Liver (tissue), 8 donors: ENCODE measurements at regions not wholly inside any gene's neighbourhood (a gene's known extent, or its start where the extent isn't known, plus 50 kb on each side); places are given as distances from the start of the nearest gene placed in this dataset.

Source experiments
- DNase-seq: peaks from one replicate; pipeline ENCODE4 v3.0.0-alpha.2; 2017; ENCODE audit warnings: low spot score
- H3K27ac ChIP-seq, 2 donors: one replicate each; pipeline ENCODE4 v1.7.0; 2013; ENCODE audit warnings: inconsistent platforms in 2 of 2, low read length in 2 of 2, control low read depth in 1 of 2, low read depth in 1 of 2, mild to moderate bottlenecking in 1 of 2
- H3K27me3 ChIP-seq, 4 donors: one replicate each; pipeline versions ENCODE4 v1.6.1 to v1.7.0; 2013; ENCODE audit warnings: low read length in 3 of 4, inconsistent platforms in 1 of 4, mild to moderate bottlenecking in 1 of 4, moderate library complexity in 1 of 4; ENCODE audit not compliant: control insufficient read depth in 4 of 4, insufficient read depth in 4 of 4
- H3K36me3 ChIP-seq, 4 donors: one replicate each; pipeline versions ENCODE4 v1.6.1 to v1.7.0; 2013; ENCODE audit warnings: low read length in 3 of 4, mild to moderate bottlenecking in 3 of 4, low read depth in 1 of 4, moderate library complexity in 1 of 4; ENCODE audit not compliant: control insufficient read depth in 4 of 4, insufficient read depth in 3 of 4
- H3K4me1 ChIP-seq, 4 donors: one replicate each; pipeline versions ENCODE4 v1.6.1 to v1.7.0; 2013; ENCODE audit warnings: low read length in 3 of 4, mild to moderate bottlenecking in 3 of 4, moderate library complexity in 1 of 4; ENCODE audit not compliant: control insufficient read depth in 4 of 4, insufficient read depth in 4 of 4
- H3K4me3 ChIP-seq, 3 donors: one replicate each; pipeline versions ENCODE4 v1.6.1 to v1.7.0; 2013; ENCODE audit warnings: low read length in 3 of 3, control low read depth in 1 of 3, low read depth in 1 of 3, mild to moderate bottlenecking in 1 of 3
- H3K9ac ChIP-seq, 2 donors: one replicate each; pipeline ENCODE4 v1.7.0; 2013; ENCODE audit warnings: low read length in 2 of 2, mild to moderate bottlenecking in 2 of 2, moderate library complexity in 2 of 2, control low read depth in 1 of 2, low read depth in 1 of 2
- H3K9me3 ChIP-seq, 4 donors: one replicate each; pipeline versions ENCODE4 v1.6.1 to v1.7.0; 2013; ENCODE audit warnings: low read length in 3 of 4; ENCODE audit not compliant: control insufficient read depth in 4 of 4
- CTCF ChIP-seq: fragments of 150-350 bp; IDR thresholded peaks from 2 replicates; pipeline ENCODE4 v1.5.1; 2017; ENCODE audit warnings: improper control_type of control experiment, low read depth, low read length; ENCODE audit not compliant: missing input control
- EGR1 ChIP-seq, 2 donors: IDR thresholded peaks; 2 replicates each; pipeline ENCODE4 v1.6.1; 2016 to 2018; ENCODE audit warnings: antibody characterized with exemption in 2 of 2, low read depth in 2 of 2
- FOXA1 ChIP-seq: IDR thresholded peaks from 2 replicates; pipeline ENCODE4 v1.6.1; 2016; ENCODE audit warnings: antibody characterized with exemption
- FOXA2 ChIP-seq: IDR thresholded peaks from 2 replicates; pipeline ENCODE4 v1.6.1; 2016; ENCODE audit warnings: antibody characterized with exemption
- GABPA ChIP-seq, 2 donors: IDR thresholded peaks in 1 of 2; conservative IDR thresholded peaks in 1 of 2; 2 replicates each; pipeline ENCODE4 v1.6.1; 2016; ENCODE audit warnings: antibody characterized with exemption in 2 of 2, mild to moderate bottlenecking in 1 of 2, moderate library complexity in 1 of 2
- HNF4A ChIP-seq, 2 donors: conservative IDR thresholded peaks; 2 replicates each; pipeline ENCODE4 v1.6.1; 2016; ENCODE audit warnings: antibody characterized with exemption in 2 of 2, mild to moderate bottlenecking in 2 of 2
- HNF4G ChIP-seq: IDR thresholded peaks from 2 replicates; pipeline ENCODE4 v1.6.1; 2016; ENCODE audit warnings: antibody characterized with exemption
- JUND ChIP-seq, 2 donors: IDR thresholded peaks; 2 replicates each; pipeline ENCODE4 v1.6.1; 2016; ENCODE audit warnings: antibody characterized with exemption in 2 of 2
- MAX ChIP-seq: IDR thresholded peaks from 2 replicates; pipeline ENCODE4 v1.6.1; 2016; ENCODE audit warnings: antibody characterized with exemption
- NR2F2 ChIP-seq: IDR thresholded peaks from 2 replicates; pipeline ENCODE4 v1.6.1; 2016; ENCODE audit warnings: antibody characterized with exemption
- RAD21 ChIP-seq, 2 donors: IDR thresholded peaks; 2 replicates each; pipeline ENCODE4 v1.6.1; 2016; ENCODE audit warnings: antibody characterized with exemption in 2 of 2, mild to moderate bottlenecking in 2 of 2
- REST ChIP-seq: IDR thresholded peaks from 2 replicates; pipeline ENCODE4 v1.6.1; 2016; ENCODE audit warnings: antibody characterized with exemption, mild to moderate bottlenecking
- RXRA ChIP-seq, 2 donors: IDR thresholded peaks; 2 replicates each; pipeline ENCODE4 v1.6.1; 2017 to 2018; ENCODE audit warnings: antibody characterized with exemption in 2 of 2, mild to moderate bottlenecking in 1 of 2
- SP1 ChIP-seq: IDR thresholded peaks from 2 replicates; pipeline ENCODE4 v1.6.1; 2018; ENCODE audit warnings: antibody characterized with exemption, mild to moderate bottlenecking
- TAF1 ChIP-seq: conservative IDR thresholded peaks from 2 replicates; pipeline ENCODE4 v1.6.1; 2016; ENCODE audit warnings: antibody characterized with exemption, mild to moderate bottlenecking
- YY1 ChIP-seq: IDR thresholded peaks from 2 replicates; pipeline ENCODE4 v1.6.1; 2016; ENCODE audit warnings: antibody characterized with exemption, mild to moderate bottlenecking
- ZBTB33 ChIP-seq: IDR thresholded peaks from 2 replicates; pipeline ENCODE4 v1.6.1; 2016; ENCODE audit warnings: antibody characterized with exemption
- WGBS: extraction: QIAGEN DNeasy Blood & Tissue Kit; methylation state at CpG from one replicate; pipeline ENCODE4 v1.1.7; 2013; 5-methylcytosine and 5-hydroxymethylcytosine counted together
- TF ChIP-seq, protein P1 (sequence below): IDR thresholded peaks from 2 replicates; pipeline ENCODE4 v1.6.1; 2016; ENCODE audit warnings: antibody characterized with exemption
- donor health status: healthy.
- donor health status: healthy.
- donor health status: healthy.
- donor health status: healthy.
- donor health status: healthy.

DNA sequence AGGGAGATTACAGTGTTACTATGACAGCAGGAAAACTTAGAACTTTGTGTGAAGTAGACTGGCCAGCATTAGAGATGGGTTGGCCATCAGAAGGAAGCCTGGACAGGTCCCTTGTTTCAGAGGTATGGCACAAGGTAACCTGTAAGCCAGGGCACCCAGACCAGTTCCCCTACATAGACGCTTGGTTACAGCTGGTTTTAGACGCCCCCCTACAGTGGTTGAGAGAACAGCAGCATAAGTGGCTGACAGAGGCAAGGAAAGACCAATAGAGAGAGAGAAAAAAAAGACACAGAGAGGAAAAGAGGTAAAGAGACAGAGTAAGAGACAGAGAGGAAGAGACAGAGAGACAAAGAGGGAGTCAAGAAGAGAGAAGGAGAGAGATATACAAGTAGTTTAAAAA is 144.5 kb downstream of the GC start:
- no peak overlapping the region for H3K27ac ChIP-seq

More for the DNA sequence above, 144.5 kb downstream of the GC start:
- no peak for DNase-seq
- WGBS: 79% methylated on average over 2 of the region's 2 CpGs
- H3K4me3 ChIP-seq: no peak overlapping the region
- no peak overlapping the region for H3K9ac ChIP-seq
- H3K36me3 ChIP-seq: no peaks in the 10 kb centered on the region
- H3K9me3 ChIP-seq: no peaks in the 10 kb centered on the region
- TF ChIP-seq YY1: no peak
- TF ChIP-seq, protein P1, sequence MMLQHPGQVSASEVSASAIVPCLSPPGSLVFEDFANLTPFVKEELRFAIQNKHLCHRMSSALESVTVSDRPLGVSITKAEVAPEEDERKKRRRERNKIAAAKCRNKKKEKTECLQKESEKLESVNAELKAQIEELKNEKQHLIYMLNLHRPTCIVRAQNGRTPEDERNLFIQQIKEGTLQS: no peak
- no peak for TF ChIP-seq REST
- no peak for TF ChIP-seq HNF4G
- TF ChIP-seq SP1: no peak
- TF ChIP-seq ZBTB33: no peak
- no peak for TF ChIP-seq EGR1 (IDR thresholded peaks at IDR 0.05; ENCODE audit: low read depth in 2 of 2)
- no peak for TF ChIP-seq RAD21 (IDR thresholded peaks at IDR 0.05)
- no peak for TF ChIP-seq TAF1
- TF ChIP-seq RXRA (IDR thresholded peaks at IDR 0.05): no peak
- no peak for TF ChIP-seq MAX
- no peak for TF ChIP-seq FOXA2
- no peak for TF ChIP-seq JUND (IDR thresholded peaks at IDR 0.05)
- no peak for TF ChIP-seq NR2F2
- TF ChIP-seq HNF4A (conservative IDR thresholded peaks at IDR 0.05): no peak
- no peak for TF ChIP-seq FOXA1
- TF ChIP-seq CTCF: no peak
- no peak for TF ChIP-seq GABPA (IDR thresholded peaks at IDR 0.05 in 1 of 2, conservative IDR thresholded peaks at IDR 0.05 in 1 of 2)
- H3K27me3 ChIP-seq: no peaks in the 10 kb centered on the region
- no peaks in the 10 kb centered on the region for H3K4me1 ChIP-seq
